Neural cell (in vitro differentiated cells): ENCODE measurements at regions not wholly inside any gene's neighbourhood (a gene's known extent, or its start where the extent isn't known, plus 50 kb on each side); places are given as distances from the start of the nearest gene placed in this dataset.

Experiments
- H2AFZ ChIP-seq: fragments of 200-600, 300-800 bp; sonication (generic), shearing (Covaris generic); 2 replicates; pipeline ENCODE4 v1.6.0; 2014; ENCODE audit warnings: low read depth, mild to moderate bottlenecking, antibody characterized with exemption, low read length, moderate library complexity
- H3F3A ChIP-seq: fragments of 200-600 bp; shearing (Covaris generic); 2 replicates; pipeline ENCODE4 v1.6.1; 2016; ENCODE audit warnings: mild to moderate bottlenecking, moderate library complexity, mixed read lengths, antibody characterized with exemption, low read length; ENCODE audit not compliant: insufficient read depth, poor library complexity, severe bottlenecking
- H3K27ac ChIP-seq: fragments of 200-600, 300-800 bp; sonication (generic), shearing (Covaris generic); 2 replicates; pipeline ENCODE4 v1.5.1; 2014; ENCODE audit warnings: mild to moderate bottlenecking, low read length, moderate library complexity
- H3K27me3 ChIP-seq: fragments of 300-800, 200-600 bp; sonication (generic), shearing (Covaris generic); 2 replicates; pipeline ENCODE4 v1.6.0; 2014; ENCODE audit warnings: mild to moderate bottlenecking, low read depth, low read length, moderate library complexity; ENCODE audit not compliant: insufficient read depth
- H3K36me3 ChIP-seq: fragments of 300-800, 200-600 bp; sonication (generic), shearing (Covaris generic); 2 replicates; pipeline ENCODE4 v1.5.1; 2014; ENCODE audit warnings: mild to moderate bottlenecking, antibody characterized with exemption, low read length, moderate library complexity; ENCODE audit not compliant: insufficient read depth
- H3K4me2 ChIP-seq: fragments of 300-800, 200-600 bp; sonication (generic), shearing (Covaris generic); 2 replicates; pipeline ENCODE4 v1.6.0; 2014; ENCODE audit warnings: mild to moderate bottlenecking, low read length
- H3K4me3 ChIP-seq: fragments of 300-800, 200-600 bp; sonication (generic), shearing (Covaris generic); 2 replicates; pipeline ENCODE4 v1.5.1; 2014; ENCODE audit warnings: mild to moderate bottlenecking, low read length, moderate library complexity
- H3K79me2 ChIP-seq: fragments of 200-600 bp; shearing (Covaris generic); replicated peaks from 2 replicates; pipeline ENCODE4 v1.6.0; 2014; ENCODE audit warnings: mild to moderate bottlenecking, low read length, moderate library complexity; ENCODE audit not compliant: insufficient read depth
- H3K9ac ChIP-seq: fragments of 300-800, 200-600 bp; sonication (generic), shearing (Covaris generic); 2 replicates; pipeline ENCODE4 v1.6.1; 2016; ENCODE audit warnings: mild to moderate bottlenecking, low read length, mixed read lengths
- H3K9me2 ChIP-seq: fragments of 200-600 bp; shearing (Covaris generic); 2 replicates; pipeline ENCODE4 v1.6.1; 2016; ENCODE audit warnings: mild to moderate bottlenecking, low read length, mixed read lengths; ENCODE audit not compliant: insufficient read depth
- H3K9me3 ChIP-seq: fragments of 200-600, 300-800 bp; sonication (generic), shearing (Covaris generic); 2 replicates; pipeline ENCODE4 v1.6.1; 2016; ENCODE audit warnings: mild to moderate bottlenecking, mixed run types, low read length, moderate library complexity, mixed read lengths
- H4K20me1 ChIP-seq: fragments of 200-600 bp; shearing (Covaris generic); 2 replicates; pipeline ENCODE4 v1.6.1; 2016; ENCODE audit warnings: mild to moderate bottlenecking, mixed run types; ENCODE audit not compliant: insufficient read depth
- EP300 ChIP-seq: fragments of 450-650 bp; conservative IDR thresholded peaks from 2 replicates; pipeline ENCODE4 v1.6.1; 2014; ENCODE audit warnings: antibody characterized with exemption, mild to moderate bottlenecking, moderate library complexity; ENCODE audit not compliant: poor library complexity, severe bottlenecking
- EZH2 ChIP-seq: fragments of 200-600, 300-800 bp; shearing (Covaris generic), sonication (generic); IDR thresholded peaks from 2 replicates; pipeline ENCODE4 v1.6.1; 2014; ENCODE audit warnings: antibody characterized with exemption, low read length, borderline replicate concordance, mild to moderate bottlenecking; ENCODE audit not compliant: insufficient read depth, poor library complexity, severe bottlenecking
- MXI1 ChIP-seq: fragments of 450-650 bp; conservative IDR thresholded peaks from 2 replicates; pipeline ENCODE4 v1.6.1; 2014; ENCODE audit warnings: antibody characterized with exemption, mild to moderate bottlenecking; ENCODE audit not compliant: poor library complexity, severe bottlenecking
- POLR2AphosphoS5 ChIP-seq: IDR thresholded peaks from 2 replicates; pipeline ENCODE4 v1.6.1; 2012
- RAD21 ChIP-seq: fragments of 450-650 bp; conservative IDR thresholded peaks from 2 replicates; pipeline ENCODE4 v1.6.1; 2014; ENCODE audit warnings: antibody characterized with exemption, mild to moderate bottlenecking, moderate library complexity
- REST ChIP-seq: IDR thresholded peaks from 2 replicates; pipeline ENCODE4 v1.6.1; 2012; ENCODE audit warnings: borderline replicate concordance
- SMC3 ChIP-seq: fragments of 450-650 bp; conservative IDR thresholded peaks from 2 replicates; pipeline ENCODE4 v1.6.1; 2014; ENCODE audit warnings: antibody characterized with exemption, mild to moderate bottlenecking, moderate library complexity; ENCODE audit not compliant: poor library complexity
- TAF1 ChIP-seq: IDR thresholded peaks from 2 replicates; pipeline ENCODE4 v1.6.1; 2012; ENCODE audit warnings: low read depth
- TF ChIP-seq, protein P1 (sequence below): fragments of 450-650 bp; IDR thresholded peaks from 2 replicates; pipeline ENCODE4 v1.5.1; 2014; ENCODE audit warnings: antibody characterized with exemption, mild to moderate bottlenecking, moderate library complexity; ENCODE audit not compliant: poor library complexity, severe bottlenecking

GRCh38 chr2:187206071-187206470 lies 242.0 kb downstream of the CALCRL start (continued):
- TF ChIP-seq, protein P1, sequence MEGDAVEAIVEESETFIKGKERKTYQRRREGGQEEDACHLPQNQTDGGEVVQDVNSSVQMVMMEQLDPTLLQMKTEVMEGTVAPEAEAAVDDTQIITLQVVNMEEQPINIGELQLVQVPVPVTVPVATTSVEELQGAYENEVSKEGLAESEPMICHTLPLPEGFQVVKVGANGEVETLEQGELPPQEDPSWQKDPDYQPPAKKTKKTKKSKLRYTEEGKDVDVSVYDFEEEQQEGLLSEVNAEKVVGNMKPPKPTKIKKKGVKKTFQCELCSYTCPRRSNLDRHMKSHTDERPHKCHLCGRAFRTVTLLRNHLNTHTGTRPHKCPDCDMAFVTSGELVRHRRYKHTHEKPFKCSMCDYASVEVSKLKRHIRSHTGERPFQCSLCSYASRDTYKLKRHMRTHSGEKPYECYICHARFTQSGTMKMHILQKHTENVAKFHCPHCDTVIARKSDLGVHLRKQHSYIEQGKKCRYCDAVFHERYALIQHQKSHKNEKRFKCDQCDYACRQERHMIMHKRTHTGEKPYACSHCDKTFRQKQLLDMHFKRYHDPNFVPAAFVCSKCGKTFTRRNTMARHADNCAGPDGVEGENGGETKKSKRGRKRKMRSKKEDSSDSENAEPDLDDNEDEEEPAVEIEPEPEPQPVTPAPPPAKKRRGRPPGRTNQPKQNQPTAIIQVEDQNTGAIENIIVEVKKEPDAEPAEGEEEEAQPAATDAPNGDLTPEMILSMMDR, result no peak
- TF ChIP-seq POLR2AphosphoS5 (no peak), TAF1 (no peak)

GRCh38 chr2:187198136-187198535 lies 249.9 kb downstream of the CALCRL start:
- Histone ChIP-seq H3K27ac (no peak overlapping the region), H3K4me2 (no peak overlapping the region), H3K27me3 (no peaks in the 10 kb centered on the region)

More at GRCh38 chr2:187198136-187198535, 249.9 kb downstream of the CALCRL start:
- Histone ChIP-seq H3K4me3 (no peak overlapping the region), H3K9me3 (no peaks in the 10 kb centered on the region), H3K79me2 (no peaks in the 10 kb centered on the region), H2AFZ (no peak overlapping the region), H3F3A (no peaks in the 10 kb centered on the region), H3K36me3 (no peaks in the 10 kb centered on the region), H3K9me2 (no peaks in the 10 kb centered on the region), H4K20me1 (no peaks in the 10 kb centered on the region), H3K9ac (no peak overlapping the region)
- no peak for TF ChIP-seq SMC3
- TF ChIP-seq RAD21, result no peak
- no peak for TF ChIP-seq EP300
- no peak for TF ChIP-seq REST
- TF ChIP-seq, protein P1, result no peak
- no peak for TF ChIP-seq MXI1
- no peak for TF ChIP-seq TAF1
- no peak for TF ChIP-seq POLR2AphosphoS5
- TF ChIP-seq EZH2, result no peak
